Right atrium auricular region (tissue), 2 donors: ENCODE measurements at regions not wholly inside any gene's neighbourhood (a gene's known extent, or its start where the extent isn't known, plus 50 kb on each side); places are given as distances from the start of the nearest gene placed in this dataset.

Experiments
- DNase-seq: peaks from one replicate; pipeline ENCODE4 v3.0.0-alpha.2; 2019; ENCODE audit warnings: low spot score
- H3K27ac ChIP-seq, 2 donors: fragments of 200-600 bp; sonication (generic); 1 replicate in 1 of 2; 2 replicates in 1 of 2; pipeline ENCODE4 v1.5.1; 2016 to 2019
- H3K27me3 ChIP-seq, 2 donors: fragments of 200-600 bp; sonication (generic); one replicate each; pipeline versions ENCODE4 v1.5.1 to v1.6.0; 2017 to 2019
- H3K36me3 ChIP-seq: fragments of 200-600 bp; sonication (generic); one replicate; pipeline ENCODE4 v1.5.1; 2016
- H3K4me1 ChIP-seq, 2 donors: fragments of 200-600 bp; sonication (generic); one replicate each; pipeline versions ENCODE4 v1.5.1 to v1.6.0; 2017 to 2019
- H3K4me3 ChIP-seq, 2 donors: fragments of 200-600 bp; sonication (generic); 1 replicate in 1 of 2; 2 replicates in 1 of 2; pipeline ENCODE4 v1.5.1; 2017 to 2019; ENCODE audit warnings: mild to moderate bottlenecking in 1 of 2, moderate library complexity in 1 of 2
- H3K9me3 ChIP-seq, 2 donors: fragments of 200-600 bp; sonication (generic); one replicate each; pipeline ENCODE4 v1.5.1; 2019
- TF ChIP-seq, protein P1 (sequence below), 2 donors: fragments of 200-600 bp; sonication (generic); IDR thresholded peaks; one replicate each; pipeline ENCODE4 v1.5.1; 2019; ENCODE audit warnings: antibody characterized with exemption in 2 of 2

DNA sequence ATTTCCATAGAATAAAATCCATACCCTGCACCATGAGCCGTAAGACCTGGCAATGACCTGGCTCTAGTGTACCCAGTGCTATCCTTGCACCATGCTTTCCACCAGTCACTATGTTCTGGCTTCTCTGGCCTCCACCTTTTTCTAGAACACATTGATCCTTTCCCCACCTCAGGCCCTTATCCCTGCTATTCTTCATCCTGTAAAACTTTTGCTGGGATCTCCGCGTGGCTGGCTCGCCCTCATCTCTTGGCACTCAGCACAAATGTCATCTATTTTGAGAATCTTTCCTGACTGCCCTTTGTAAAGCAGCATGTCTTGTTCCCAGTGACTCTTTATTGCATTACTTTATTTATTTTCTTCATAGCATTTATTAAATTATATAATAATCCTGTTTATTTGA lies 169.8 kb upstream of the B3GALT2 start:
- no peaks in the 10 kb centered on the region for H3K9me3 ChIP-seq
- H3K4me1 ChIP-seq: peaks cover 0 to 10% of the 10 kb centered on the region in 2 donors
- H3K27ac ChIP-seq: peak overlapping the region; percentile 57 to 77
- no peaks in the 10 kb centered on the region for H3K27me3 ChIP-seq
- no peak overlapping the region for H3K4me3 ChIP-seq
- no peak for DNase-seq
- H3K36me3 ChIP-seq: no peaks in the 10 kb centered on the region
- TF ChIP-seq, protein P1, sequence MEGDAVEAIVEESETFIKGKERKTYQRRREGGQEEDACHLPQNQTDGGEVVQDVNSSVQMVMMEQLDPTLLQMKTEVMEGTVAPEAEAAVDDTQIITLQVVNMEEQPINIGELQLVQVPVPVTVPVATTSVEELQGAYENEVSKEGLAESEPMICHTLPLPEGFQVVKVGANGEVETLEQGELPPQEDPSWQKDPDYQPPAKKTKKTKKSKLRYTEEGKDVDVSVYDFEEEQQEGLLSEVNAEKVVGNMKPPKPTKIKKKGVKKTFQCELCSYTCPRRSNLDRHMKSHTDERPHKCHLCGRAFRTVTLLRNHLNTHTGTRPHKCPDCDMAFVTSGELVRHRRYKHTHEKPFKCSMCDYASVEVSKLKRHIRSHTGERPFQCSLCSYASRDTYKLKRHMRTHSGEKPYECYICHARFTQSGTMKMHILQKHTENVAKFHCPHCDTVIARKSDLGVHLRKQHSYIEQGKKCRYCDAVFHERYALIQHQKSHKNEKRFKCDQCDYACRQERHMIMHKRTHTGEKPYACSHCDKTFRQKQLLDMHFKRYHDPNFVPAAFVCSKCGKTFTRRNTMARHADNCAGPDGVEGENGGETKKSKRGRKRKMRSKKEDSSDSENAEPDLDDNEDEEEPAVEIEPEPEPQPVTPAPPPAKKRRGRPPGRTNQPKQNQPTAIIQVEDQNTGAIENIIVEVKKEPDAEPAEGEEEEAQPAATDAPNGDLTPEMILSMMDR (IDR thresholded peaks at IDR 0.05): no peak

- no peak overlapping the region for H3K4me3 ChIP-seq
- H3K27ac ChIP-seq: peak overlapping the region; percentile 57 to 77
- H3K4me1 ChIP-seq: peaks cover 0 to 10% of the 10 kb centered on the region in 2 donors
- H3K36me3 ChIP-seq: no peaks in the 10 kb centered on the region
- no peaks in the 10 kb centered on the region for H3K27me3 ChIP-seq
- TF ChIP-seq, protein P1 (IDR thresholded peaks at IDR 0.05): no peak
- no peak for DNase-seq
- no peaks in the 10 kb centered on the region for H3K9me3 ChIP-seq
These were observed 169.2 kb upstream of the B3GALT2 start for GRCh38 chr1:193355626-193356025.

GRCh38 chr1:193355178-193355577 lies 168.8 kb upstream of the B3GALT2 start:
- no peak for DNase-seq

GRCh38 chr1:193348769-193349535 lies 162.5 kb upstream of the B3GALT2 start:
- Histone ChIP-seq H3K4me3 (no peak overlapping the region), H3K36me3 (no peaks in the 10 kb centered on the region), H3K4me1 (peaks cover 0 to 6% of the 10 kb centered on the region in 2 donors), H3K27me3 (no peaks in the 10 kb centered on the region), H3K9me3 (no peaks in the 10 kb centered on the region), H3K27ac (no peak overlapping the region)
- TF ChIP-seq, protein P1 (IDR thresholded peaks at IDR 0.05): no peak
- no peak for DNase-seq

More at GRCh38 chr1:193355178-193355577, 168.8 kb upstream of the B3GALT2 start:
- Histone ChIP-seq H3K4me3 (no peak overlapping the region), H3K4me1 (peaks cover 0 to 10% of the 10 kb centered on the region in 2 donors), H3K27me3 (no peaks in the 10 kb centered on the region), H3K9me3 (no peaks in the 10 kb centered on the region), H3K36me3 (no peaks in the 10 kb centered on the region), H3K27ac (peak overlapping the region; percentile 57 to 77)
- TF ChIP-seq, protein P1 (IDR thresholded peaks at IDR 0.05): no peak

- Histone ChIP-seq H3K27me3 (no peaks in the 10 kb centered on the region), H3K27ac (no peak overlapping the region), H3K4me3 (no peak overlapping the region), H3K4me1 (peaks cover 0 to 6% of the 10 kb centered on the region in 2 donors), H3K9me3 (no peaks in the 10 kb centered on the region), H3K36me3 (no peaks in the 10 kb centered on the region)
- DNase-seq: no peak
- TF ChIP-seq, protein P1 (IDR thresholded peaks at IDR 0.05): no peak
These were observed 161.8 kb upstream of the B3GALT2 start for GRCh38 chr1:193348091-193348768.
